OCI-LY1 (cell line): ENCODE measurements at regions not wholly inside any gene's neighbourhood (a gene's known extent, or its start where the extent isn't known, plus 50 kb on each side); places are given as distances from the start of the nearest gene placed in this dataset.

Experiments used
- H2AFZ ChIP-seq: fragments of 200-600 bp; sonication (generic), shearing (Covaris generic); 2 replicates; pipeline ENCODE4 v1.6.0; 2014; ENCODE audit warnings: antibody characterized with exemption, mild to moderate bottlenecking, low read length
- H3F3A ChIP-seq: fragments of 200-600 bp; sonication (generic), shearing (Covaris generic); 2 replicates; pipeline ENCODE4 v1.6.0; 2014; ENCODE audit warnings: mild to moderate bottlenecking, antibody characterized with exemption, low read length, moderate library complexity; ENCODE audit not compliant: insufficient read depth
- H3K27ac ChIP-seq: fragments of 200-600 bp; sonication (generic); 2 replicates; pipeline ENCODE4 v1.5.1; 2014; ENCODE audit warnings: low read length, mixed run types, mild to moderate bottlenecking, low read depth; ENCODE audit not compliant: poor library complexity, severe bottlenecking
- H3K27me3 ChIP-seq: fragments of 200-600 bp; sonication (generic); 2 replicates; pipeline ENCODE4 v1.6.0; 2014; ENCODE audit warnings: antibody characterized with exemption, mild to moderate bottlenecking, low read length, moderate library complexity; ENCODE audit not compliant: insufficient read depth
- H3K36me3 ChIP-seq: fragments of 200-600 bp; sonication (generic); 2 replicates; pipeline ENCODE4 v1.6.1; 2014; ENCODE audit warnings: mild to moderate bottlenecking, antibody characterized with exemption, low read length, moderate library complexity, mixed read lengths; ENCODE audit not compliant: insufficient read depth
- H3K4me1 ChIP-seq: fragments of 200-600 bp; sonication (generic); 2 replicates; pipeline ENCODE4 v1.5.1; 2014; ENCODE audit warnings: mild to moderate bottlenecking, low read length, moderate library complexity; ENCODE audit not compliant: insufficient read depth, severe bottlenecking
- H3K4me2 ChIP-seq: fragments of 200-600 bp; sonication (generic), shearing (Covaris generic); 2 replicates; pipeline ENCODE4 v1.6.1; 2014; ENCODE audit warnings: low read length
- H3K4me3 ChIP-seq: fragments of 200-600 bp; sonication (generic); 2 replicates; pipeline ENCODE4 v1.5.1; 2014; ENCODE audit warnings: low read length, low read depth, mild to moderate bottlenecking, mixed read lengths; ENCODE audit not compliant: poor library complexity, severe bottlenecking
- H3K79me2 ChIP-seq: fragments of 200-600 bp; shearing (Covaris generic); 2 replicates; pipeline ENCODE4 v1.6.1; 2016; ENCODE audit warnings: mixed run types, low read length, mixed read lengths; ENCODE audit not compliant: insufficient read depth
- H3K9ac ChIP-seq: fragments of 200-600 bp; sonication (generic), shearing (Covaris generic); 2 replicates; pipeline ENCODE4 v1.6.1; 2014; ENCODE audit warnings: mild to moderate bottlenecking, low read length, mixed read lengths
- H3K9me2 ChIP-seq: fragments of 200-600 bp; sonication (generic), shearing (Covaris generic); 2 replicates; pipeline ENCODE4 v1.6.1; 2014; ENCODE audit warnings: low read depth, mild to moderate bottlenecking, low read length, mixed read lengths
- H3K9me3 ChIP-seq: fragments of 200-600 bp; shearing (Covaris generic); 2 replicates; pipeline ENCODE4 v1.6.1; 2014; ENCODE audit warnings: low read length, mixed read lengths
- H4K20me1 ChIP-seq: fragments of 200-600 bp; sonication (generic), shearing (Covaris generic); 2 replicates; pipeline ENCODE4 v1.6.0; 2016; ENCODE audit warnings: mild to moderate bottlenecking, low read length; ENCODE audit not compliant: insufficient read depth
- CTCF ChIP-seq: fragments of 200-600 bp; sonication (generic), shearing (Covaris generic); IDR thresholded peaks from 2 replicates; pipeline ENCODE4 v1.5.1; 2017; ENCODE audit warnings: mild to moderate bottlenecking, antibody characterized with exemption, low read length, moderate library complexity, mixed read lengths
- EZH2 ChIP-seq: fragments of 200-600 bp; sonication (generic), shearing (Covaris generic); IDR thresholded peaks from 2 replicates; pipeline ENCODE4 v1.8.0; 2017; ENCODE audit warnings: borderline replicate concordance, mixed run types, mild to moderate bottlenecking, antibody characterized with exemption, low read length, moderate library complexity, mixed read lengths

DNA sequence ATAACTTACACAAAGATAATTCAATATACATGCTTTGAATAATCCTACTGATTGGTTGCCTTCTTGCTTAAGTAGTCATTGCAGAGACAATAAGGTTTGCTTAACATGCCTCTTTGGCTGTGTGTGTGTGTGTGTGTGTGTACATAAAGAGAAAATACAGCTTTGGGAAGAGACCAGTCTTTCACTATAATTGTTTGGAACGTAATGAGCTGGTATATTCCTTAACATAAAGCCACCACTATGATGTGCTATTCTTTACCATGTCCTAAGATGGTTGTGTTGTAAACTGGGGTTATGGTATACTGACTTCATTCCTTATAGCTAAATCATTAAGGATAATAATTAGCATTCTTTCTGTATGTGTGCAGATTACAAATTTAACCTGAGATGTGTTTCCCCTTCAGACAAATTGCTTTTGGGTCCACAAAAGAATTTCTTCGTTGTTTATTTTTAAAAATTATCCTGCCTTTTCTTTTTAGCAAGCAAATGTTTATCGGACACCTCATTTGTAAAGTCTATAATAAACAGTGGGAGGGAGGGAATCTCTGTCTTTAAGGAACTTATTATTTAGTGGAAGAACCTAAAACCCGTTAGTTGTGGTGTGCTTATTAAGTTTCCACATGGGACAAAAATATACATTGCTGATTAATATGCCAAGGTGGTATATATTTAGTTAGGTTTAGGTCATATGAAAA is 74.4 kb downstream of the TMX1 start:
- no peaks in the 10 kb centered on the region for H3K4me1 ChIP-seq
- no peaks in the 10 kb centered on the region for H3K36me3 ChIP-seq
- no peak overlapping the region for H3K4me3 ChIP-seq
- no peaks in the 10 kb centered on the region for H3F3A ChIP-seq
- no peak for TF ChIP-seq CTCF
- no peak for TF ChIP-seq EZH2
- H3K4me2 ChIP-seq: no peak overlapping the region
- H4K20me1 ChIP-seq: no peaks in the 10 kb centered on the region
- H2AFZ ChIP-seq: no peak overlapping the region
- H3K27ac ChIP-seq: no peak overlapping the region
- no peak overlapping the region for H3K9ac ChIP-seq
- no peaks in the 10 kb centered on the region for H3K27me3 ChIP-seq
- no peaks in the 10 kb centered on the region for H3K9me3 ChIP-seq
- H3K79me2 ChIP-seq: no peaks in the 10 kb centered on the region
- no peaks in the 10 kb centered on the region for H3K9me2 ChIP-seq

GRCh38 chr14:51317373-51317772 is 77.3 kb downstream of the TMX1 start:
- no peaks in the 10 kb centered on the region for H3K79me2 ChIP-seq
- no peaks in the 10 kb centered on the region for H3K27me3 ChIP-seq
- no peak overlapping the region for H3K27ac ChIP-seq
- H3K9me2 ChIP-seq: no peaks in the 10 kb centered on the region
- H2AFZ ChIP-seq: no peak overlapping the region
- no peaks in the 10 kb centered on the region for H3K9me3 ChIP-seq
- H3K4me2 ChIP-seq: no peak overlapping the region
- H3K9ac ChIP-seq: no peak overlapping the region
- H3K4me1 ChIP-seq: no peaks in the 10 kb centered on the region
- H3F3A ChIP-seq: no peaks in the 10 kb centered on the region
- H4K20me1 ChIP-seq: no peaks in the 10 kb centered on the region
- H3K4me3 ChIP-seq: no peak overlapping the region
- no peak for TF ChIP-seq EZH2
- TF ChIP-seq CTCF: no peak
- no peaks in the 10 kb centered on the region for H3K36me3 ChIP-seq

- H3F3A ChIP-seq: no peaks in the 10 kb centered on the region
- no peak overlapping the region for H3K4me3 ChIP-seq
- no peaks in the 10 kb centered on the region for H3K79me2 ChIP-seq
- no peaks in the 10 kb centered on the region for H4K20me1 ChIP-seq
- TF ChIP-seq CTCF: no peak
- TF ChIP-seq EZH2: no peak
- no peaks in the 10 kb centered on the region for H3K4me1 ChIP-seq
- no peaks in the 10 kb centered on the region for H3K9me3 ChIP-seq
- no peaks in the 10 kb centered on the region for H3K9me2 ChIP-seq
- H3K4me2 ChIP-seq: no peak overlapping the region
- H3K36me3 ChIP-seq: no peaks in the 10 kb centered on the region
- no peak overlapping the region for H2AFZ ChIP-seq
- no peaks in the 10 kb centered on the region for H3K27me3 ChIP-seq
- no peak overlapping the region for H3K9ac ChIP-seq
- no peak overlapping the region for H3K27ac ChIP-seq
These were observed 79.0 kb downstream of the TMX1 start for GRCh38 chr14:51318813-51319597.
